Loucy (cell line): ENCODE measurements at regions not wholly inside any gene's neighbourhood (a gene's known extent, or its start where the extent isn't known, plus 50 kb on each side); places are given as distances from the start of the nearest gene placed in this dataset.

Source experiments
- EZH2phosphoT487 ChIP-seq: fragments of 200-600 bp; IDR thresholded peaks from 2 replicates; pipeline ENCODE4 v1.6.1; 2018; ENCODE audit warnings: antibody characterized with exemption, mild to moderate bottlenecking, moderate library complexity, borderline replicate concordance
- TF ChIP-seq, protein P1 (sequence below): fragments of 200-600 bp; sonication (generic); conservative IDR thresholded peaks from 2 replicates; pipeline ENCODE4 v1.5.1; 2014; ENCODE audit warnings: mild to moderate bottlenecking, antibody characterized with exemption, low read length

DNA sequence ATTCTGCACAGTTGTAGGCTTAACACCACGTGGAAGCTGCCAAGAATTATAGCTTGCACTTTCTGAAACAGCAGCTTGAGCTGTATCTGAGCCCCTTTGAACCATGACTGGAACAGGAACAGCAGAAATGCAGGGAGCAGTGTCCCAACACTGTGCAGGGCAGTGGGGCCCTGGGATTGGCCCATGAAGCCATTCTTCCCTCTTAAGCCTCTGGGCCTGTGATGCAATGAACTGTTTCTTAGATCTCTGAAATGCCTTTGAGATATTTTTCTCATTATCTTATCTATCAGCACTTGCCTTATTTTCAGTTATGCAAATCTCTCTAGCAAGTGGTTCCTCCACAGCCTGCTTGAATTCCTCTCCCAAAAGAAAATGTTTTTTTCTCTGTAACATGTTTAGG is 87.0 kb upstream of the MTAP start:
- TF ChIP-seq, protein P1, sequence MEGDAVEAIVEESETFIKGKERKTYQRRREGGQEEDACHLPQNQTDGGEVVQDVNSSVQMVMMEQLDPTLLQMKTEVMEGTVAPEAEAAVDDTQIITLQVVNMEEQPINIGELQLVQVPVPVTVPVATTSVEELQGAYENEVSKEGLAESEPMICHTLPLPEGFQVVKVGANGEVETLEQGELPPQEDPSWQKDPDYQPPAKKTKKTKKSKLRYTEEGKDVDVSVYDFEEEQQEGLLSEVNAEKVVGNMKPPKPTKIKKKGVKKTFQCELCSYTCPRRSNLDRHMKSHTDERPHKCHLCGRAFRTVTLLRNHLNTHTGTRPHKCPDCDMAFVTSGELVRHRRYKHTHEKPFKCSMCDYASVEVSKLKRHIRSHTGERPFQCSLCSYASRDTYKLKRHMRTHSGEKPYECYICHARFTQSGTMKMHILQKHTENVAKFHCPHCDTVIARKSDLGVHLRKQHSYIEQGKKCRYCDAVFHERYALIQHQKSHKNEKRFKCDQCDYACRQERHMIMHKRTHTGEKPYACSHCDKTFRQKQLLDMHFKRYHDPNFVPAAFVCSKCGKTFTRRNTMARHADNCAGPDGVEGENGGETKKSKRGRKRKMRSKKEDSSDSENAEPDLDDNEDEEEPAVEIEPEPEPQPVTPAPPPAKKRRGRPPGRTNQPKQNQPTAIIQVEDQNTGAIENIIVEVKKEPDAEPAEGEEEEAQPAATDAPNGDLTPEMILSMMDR, result no peak
- no peak for TF ChIP-seq EZH2phosphoT487
